ENCODE measurements at regions not wholly inside any gene's neighbourhood (a gene's known extent, or its start where the extent isn't known, plus 50 kb on each side); places are given as distances from the start of the nearest gene placed in this dataset.

DNA sequence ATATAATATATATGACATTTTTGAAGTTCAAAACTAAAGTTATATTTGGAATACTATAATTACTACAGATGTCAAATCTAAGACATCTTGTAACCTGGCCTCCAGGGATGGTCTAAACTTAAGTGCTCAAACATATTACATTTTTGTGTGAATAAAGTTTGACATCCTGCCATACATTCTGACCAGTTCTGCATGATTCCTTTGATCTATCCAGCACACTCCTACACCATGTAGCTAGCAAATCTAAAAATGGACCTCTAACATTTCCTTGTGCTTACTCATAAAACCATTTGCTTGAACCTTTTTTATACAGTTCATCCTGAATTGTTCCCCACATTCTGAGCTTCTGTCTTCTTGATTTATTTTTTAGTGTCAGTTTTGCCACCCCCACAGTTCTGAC, 294.3 kb upstream of the ZNF804A start:
- TF ChIP-seq, protein P1, sequence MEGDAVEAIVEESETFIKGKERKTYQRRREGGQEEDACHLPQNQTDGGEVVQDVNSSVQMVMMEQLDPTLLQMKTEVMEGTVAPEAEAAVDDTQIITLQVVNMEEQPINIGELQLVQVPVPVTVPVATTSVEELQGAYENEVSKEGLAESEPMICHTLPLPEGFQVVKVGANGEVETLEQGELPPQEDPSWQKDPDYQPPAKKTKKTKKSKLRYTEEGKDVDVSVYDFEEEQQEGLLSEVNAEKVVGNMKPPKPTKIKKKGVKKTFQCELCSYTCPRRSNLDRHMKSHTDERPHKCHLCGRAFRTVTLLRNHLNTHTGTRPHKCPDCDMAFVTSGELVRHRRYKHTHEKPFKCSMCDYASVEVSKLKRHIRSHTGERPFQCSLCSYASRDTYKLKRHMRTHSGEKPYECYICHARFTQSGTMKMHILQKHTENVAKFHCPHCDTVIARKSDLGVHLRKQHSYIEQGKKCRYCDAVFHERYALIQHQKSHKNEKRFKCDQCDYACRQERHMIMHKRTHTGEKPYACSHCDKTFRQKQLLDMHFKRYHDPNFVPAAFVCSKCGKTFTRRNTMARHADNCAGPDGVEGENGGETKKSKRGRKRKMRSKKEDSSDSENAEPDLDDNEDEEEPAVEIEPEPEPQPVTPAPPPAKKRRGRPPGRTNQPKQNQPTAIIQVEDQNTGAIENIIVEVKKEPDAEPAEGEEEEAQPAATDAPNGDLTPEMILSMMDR (conservative IDR thresholded peaks at IDR 0.05; ENCODE audit: low read depth, low read length) = no peak
- no peak overlapping the region for H3K4me3 ChIP-seq (ENCODE audit: low read depth, low read length)
- no peak for DNase-seq (ENCODE audit: low read depth)

DNA sequence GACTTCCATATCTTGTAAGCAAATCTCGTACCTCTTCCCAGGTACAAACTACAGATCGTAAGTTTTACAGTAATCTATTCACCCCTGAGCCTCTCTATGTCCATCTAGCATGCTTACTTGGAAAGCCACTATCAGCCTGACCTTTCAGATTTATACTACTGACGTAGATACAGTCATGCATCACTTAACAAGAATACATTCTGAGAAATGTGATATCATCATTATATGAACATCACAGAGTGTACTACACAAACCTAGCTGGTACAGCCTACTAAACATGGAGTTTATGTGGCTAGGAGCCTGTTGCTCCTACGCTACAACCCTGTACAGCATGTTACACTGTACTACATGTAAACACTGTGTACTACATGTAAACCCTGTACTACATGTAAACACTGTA, 293.2 kb upstream of the ZNF804A start:
- no peak overlapping the region for H3K4me3 ChIP-seq (ENCODE audit: low read depth, low read length)
- TF ChIP-seq, protein P1 (conservative IDR thresholded peaks at IDR 0.05; ENCODE audit: low read depth, low read length) = no peak
- DNase-seq (ENCODE audit: low read depth) = no peak

DNA sequence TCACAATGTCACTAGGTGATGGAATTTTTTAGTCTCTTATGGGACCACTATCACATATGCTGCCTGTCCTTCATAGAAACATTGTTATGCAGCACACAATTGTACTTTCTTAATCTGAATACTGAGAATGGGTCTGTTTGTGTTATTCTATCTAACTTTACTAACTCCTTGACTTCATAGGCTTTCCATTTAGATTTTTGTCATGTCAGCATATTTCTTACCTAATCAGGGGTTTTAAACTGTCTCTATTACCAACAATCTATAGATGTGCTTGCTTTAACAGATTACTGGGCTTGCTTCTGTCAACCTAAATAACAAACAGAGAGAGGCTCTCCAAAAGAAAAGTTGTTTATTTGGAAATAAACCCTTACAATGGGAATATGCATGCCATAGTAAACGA, 289.6 kb upstream of the ZNF804A start:
- DNase-seq (ENCODE audit: low read depth) = no peak
- no peak overlapping the region for H3K4me3 ChIP-seq (ENCODE audit: low read depth, low read length)
- TF ChIP-seq, protein P1 (conservative IDR thresholded peaks at IDR 0.05; ENCODE audit: low read depth, low read length) = no peak

DNA sequence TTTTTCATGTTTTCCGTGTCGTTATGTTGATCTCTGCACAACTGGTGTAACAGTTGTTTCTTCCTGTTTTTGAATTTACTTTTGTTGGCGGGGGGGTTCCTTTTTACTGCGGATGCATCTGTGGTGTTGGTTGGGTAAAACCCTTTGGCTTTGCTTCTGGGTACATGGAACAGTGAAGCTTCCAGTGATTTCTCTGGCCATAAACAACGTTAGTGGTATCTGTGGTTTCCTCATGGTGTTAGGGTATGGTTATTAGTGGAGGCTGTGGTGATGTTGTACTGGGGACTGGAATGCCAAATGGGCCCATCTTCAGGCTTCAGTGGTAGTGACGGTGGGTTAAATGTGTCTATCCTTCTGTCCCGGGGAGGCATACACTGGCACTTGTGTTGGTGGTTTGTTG, 285.4 kb upstream of the ZNF804A start:
- no peak overlapping the region for H3K4me3 ChIP-seq (ENCODE audit: low read depth, low read length)
- no peak for DNase-seq (ENCODE audit: low read depth)
- TF ChIP-seq, protein P1 (conservative IDR thresholded peaks at IDR 0.05; ENCODE audit: low read depth, low read length) = no peak

DNA sequence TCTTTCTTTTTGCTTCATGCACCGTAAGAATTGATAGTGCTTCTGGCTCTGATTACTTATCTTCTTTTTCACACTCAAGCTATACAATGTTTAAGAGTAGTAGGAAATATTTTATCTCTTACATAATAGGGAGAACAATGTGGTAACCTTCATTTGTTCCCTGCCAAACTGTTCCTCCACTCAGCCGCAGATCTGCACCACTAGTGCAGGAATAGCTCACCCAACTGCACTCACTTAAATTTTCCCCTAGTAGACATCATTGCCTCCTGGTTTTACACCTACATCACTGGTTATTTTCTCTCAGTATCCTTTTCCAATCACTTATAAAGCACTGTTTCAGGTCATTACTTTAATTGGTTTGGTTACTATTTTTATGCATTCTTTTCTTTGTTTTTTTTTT, 283.5 kb upstream of the ZNF804A start:
- no peak for DNase-seq (ENCODE audit: low read depth)
- TF ChIP-seq, protein P1 (conservative IDR thresholded peaks at IDR 0.05; ENCODE audit: low read depth, low read length) = no peak
- H3K4me3 ChIP-seq (ENCODE audit: low read depth, low read length) = no peak overlapping the region

DNA sequence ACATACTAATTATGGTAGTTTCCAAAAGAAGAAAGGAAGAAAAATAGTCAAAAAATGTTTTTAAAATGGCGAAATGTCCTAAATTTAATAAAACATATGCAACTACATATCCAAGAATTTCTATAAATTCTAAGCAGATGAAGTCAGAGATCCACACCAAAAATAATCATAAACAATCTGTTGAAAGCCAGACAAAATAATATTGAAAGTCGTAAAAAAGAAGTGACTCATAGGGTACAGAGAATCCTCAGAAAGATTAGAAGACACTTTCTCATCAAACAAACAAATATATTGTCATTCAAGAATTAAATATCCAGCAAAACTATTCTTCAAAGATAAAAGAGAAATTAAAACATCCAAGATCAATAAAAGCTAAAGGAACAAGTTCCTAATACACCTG, 281.4 kb upstream of the ZNF804A start:
- DNase-seq (ENCODE audit: low read depth) = no peak
- TF ChIP-seq, protein P1 (conservative IDR thresholded peaks at IDR 0.05; ENCODE audit: low read depth, low read length) = no peak
- H3K4me3 ChIP-seq (ENCODE audit: low read depth, low read length) = no peak overlapping the region

DNA sequence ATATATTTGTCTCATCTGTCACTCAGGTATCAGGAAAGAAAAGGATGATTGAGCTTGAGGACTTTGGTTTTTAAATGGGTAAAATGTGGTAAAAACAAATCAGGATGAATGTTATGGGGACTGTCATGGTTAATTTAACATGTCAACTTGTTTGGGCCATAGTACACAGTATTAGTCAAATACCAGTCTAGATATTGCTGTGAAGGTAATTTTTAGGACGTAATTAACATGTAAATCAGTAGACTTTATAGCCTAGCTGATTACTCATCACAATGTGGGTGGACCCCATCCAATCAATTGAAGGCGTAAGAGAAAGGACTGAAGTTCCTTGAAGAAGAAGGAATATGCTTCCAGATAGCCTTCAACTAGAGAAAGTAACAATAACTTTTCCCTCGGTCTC, 275.7 kb upstream of the ZNF804A start:
- no peak overlapping the region for H3K4me3 ChIP-seq (ENCODE audit: low read depth, low read length)
- TF ChIP-seq, protein P1 (conservative IDR thresholded peaks at IDR 0.05; ENCODE audit: low read depth, low read length) = no peak
- DNase-seq (ENCODE audit: low read depth) = no peak

All from epithelial cell of proximal tubule (primary cell).